ENCODE measurements at regions not wholly inside any gene's neighbourhood (a gene's known extent, or its start where the extent isn't known, plus 50 kb on each side); places are given as distances from the start of the nearest gene placed in this dataset.
"Not testable (repeated sequence)": the region's sequence is repeated elsewhere in the genome, so short reads cannot be mapped to it uniquely, and the experiment has no call there.

DNA sequence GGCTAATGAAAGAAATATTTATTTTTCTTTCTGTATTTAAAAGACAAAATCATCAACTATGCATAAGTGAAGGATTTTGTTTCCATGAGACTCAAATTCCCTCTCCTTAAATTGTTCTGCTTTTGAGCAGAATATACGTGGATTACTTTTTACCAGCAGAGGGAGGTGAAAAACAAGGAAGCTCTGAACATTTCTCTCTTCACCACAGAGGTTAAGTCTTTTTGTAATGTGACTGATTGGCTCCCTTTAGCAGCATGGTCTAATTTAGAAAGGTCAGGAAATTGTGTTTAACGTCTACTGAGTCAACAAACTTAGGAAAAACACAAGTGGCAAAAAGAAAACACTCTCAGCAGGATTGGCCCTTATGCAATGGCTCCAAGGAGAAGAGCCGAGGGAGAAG, 55.1 kb upstream of the F9 start:
- Histone ChIP-seq H3K4me1 (no peaks in the 10 kb centered on the region), H3K36me3 (no peaks in the 10 kb centered on the region), H3K27me3 (peaks cover 0 to 21% of the 10 kb centered on the region in 2 donors), H3K4me3 (no peak overlapping the region), H3K27ac (no peak overlapping the region), H3K9me3 (no peaks in the 10 kb centered on the region)
- intact Hi-C loops (cut with DNase I; ENCODE audit: low total_unique reads): no loop called here
- no peak for DNase-seq (ENCODE audit: low spot score in 2 of 2)
- TF ChIP-seq POLR2A (IDR thresholded peaks at IDR 0.05): no peak
- TF ChIP-seq, protein P1, sequence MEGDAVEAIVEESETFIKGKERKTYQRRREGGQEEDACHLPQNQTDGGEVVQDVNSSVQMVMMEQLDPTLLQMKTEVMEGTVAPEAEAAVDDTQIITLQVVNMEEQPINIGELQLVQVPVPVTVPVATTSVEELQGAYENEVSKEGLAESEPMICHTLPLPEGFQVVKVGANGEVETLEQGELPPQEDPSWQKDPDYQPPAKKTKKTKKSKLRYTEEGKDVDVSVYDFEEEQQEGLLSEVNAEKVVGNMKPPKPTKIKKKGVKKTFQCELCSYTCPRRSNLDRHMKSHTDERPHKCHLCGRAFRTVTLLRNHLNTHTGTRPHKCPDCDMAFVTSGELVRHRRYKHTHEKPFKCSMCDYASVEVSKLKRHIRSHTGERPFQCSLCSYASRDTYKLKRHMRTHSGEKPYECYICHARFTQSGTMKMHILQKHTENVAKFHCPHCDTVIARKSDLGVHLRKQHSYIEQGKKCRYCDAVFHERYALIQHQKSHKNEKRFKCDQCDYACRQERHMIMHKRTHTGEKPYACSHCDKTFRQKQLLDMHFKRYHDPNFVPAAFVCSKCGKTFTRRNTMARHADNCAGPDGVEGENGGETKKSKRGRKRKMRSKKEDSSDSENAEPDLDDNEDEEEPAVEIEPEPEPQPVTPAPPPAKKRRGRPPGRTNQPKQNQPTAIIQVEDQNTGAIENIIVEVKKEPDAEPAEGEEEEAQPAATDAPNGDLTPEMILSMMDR (IDR thresholded peaks at IDR 0.05): no peak
- no peak for TF ChIP-seq POLR2AphosphoS5 (IDR thresholded peaks at IDR 0.05)

DNA sequence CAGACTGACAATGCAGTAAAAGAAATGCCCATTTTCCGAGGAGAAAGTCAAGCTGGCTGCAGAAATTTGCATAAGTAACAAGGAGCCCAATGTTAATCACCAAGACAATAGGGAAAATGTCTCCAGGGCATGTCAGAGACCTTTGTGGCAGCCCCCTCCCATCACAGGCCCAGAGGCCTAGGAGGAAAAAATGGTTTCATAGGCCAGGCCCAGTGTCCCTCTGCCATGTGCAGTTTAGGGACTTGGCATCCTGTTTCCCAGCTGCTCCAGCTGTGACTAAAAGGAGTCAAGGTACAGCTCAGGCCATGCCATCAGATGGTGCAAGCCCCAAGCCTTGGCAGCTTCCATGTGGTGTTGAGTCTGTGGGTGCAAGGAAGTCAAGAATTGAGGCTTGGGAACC, 68.6 kb upstream of the F9 start:
- peaks cover 4 to 12% of the 10 kb centered on the region in 2 donors for H3K9me3 ChIP-seq
- H3K36me3 ChIP-seq; H3K27ac ChIP-seq; DNase-seq (ENCODE audit: low spot score in 2 of 2); H3K4me1 ChIP-seq; H3K4me3 ChIP-seq; H3K27me3 ChIP-seq; intact Hi-C loops (cut with DNase I; ENCODE audit: low total_unique reads): not testable (repeated sequence)

DNA sequence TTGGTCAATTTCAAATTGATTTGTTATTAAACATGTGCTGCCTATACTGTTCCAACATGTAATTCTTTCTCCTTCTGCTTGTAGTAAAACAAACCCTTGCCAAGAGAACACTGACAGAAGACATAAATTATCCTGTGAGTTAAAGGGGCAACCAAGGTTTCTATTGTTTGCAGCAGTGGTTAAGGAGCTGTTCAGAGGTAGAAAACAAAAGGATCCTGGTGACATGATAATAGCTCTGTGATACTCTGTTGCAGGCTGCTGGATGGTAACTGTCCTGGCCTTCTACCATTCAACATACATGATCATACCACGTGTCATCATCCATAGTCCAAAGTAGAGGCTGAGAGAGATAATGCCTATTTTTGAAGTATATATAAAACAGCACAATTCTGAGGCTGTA, 75.8 kb upstream of the F9 start:
- no peak for DNase-seq (ENCODE audit: low spot score in 2 of 2)
- H3K4me3 ChIP-seq: no peak overlapping the region
- no peaks in the 10 kb centered on the region for H3K4me1 ChIP-seq
- H3K27me3 ChIP-seq: peaks cover 0 to 12% of the 10 kb centered on the region in 2 donors
- TF ChIP-seq POLR2AphosphoS5 (IDR thresholded peaks at IDR 0.05) (no peak), POLR2A (IDR thresholded peaks at IDR 0.05) (no peak)
- TF ChIP-seq, protein P1 (IDR thresholded peaks at IDR 0.05): no peak
- intact Hi-C loops (cut with DNase I; ENCODE audit: low total_unique reads): no loop called here
- H3K27ac ChIP-seq: no peak overlapping the region
- H3K9me3 ChIP-seq: no peaks in the 10 kb centered on the region
- H3K36me3 ChIP-seq: no peaks in the 10 kb centered on the region

DNA sequence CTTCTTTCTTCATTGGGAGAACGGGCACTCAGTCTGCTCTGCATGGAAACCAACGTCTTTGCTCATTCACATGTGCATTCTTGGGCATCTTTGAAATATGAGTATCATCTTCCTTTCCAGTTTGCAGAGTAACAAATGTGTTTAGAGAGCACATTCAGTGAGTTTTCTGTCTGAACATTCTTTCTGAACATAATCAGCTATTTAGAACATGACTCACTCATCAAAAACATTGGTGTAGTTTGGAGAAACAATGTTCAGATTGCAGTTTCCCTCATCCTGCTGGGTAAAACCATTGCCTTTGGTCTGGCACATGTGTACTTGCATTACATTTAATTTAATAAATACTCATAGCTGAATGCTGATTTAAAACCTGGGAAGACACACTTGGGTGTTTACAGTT, 81.5 kb upstream of the F9 start:
- H3K9me3 ChIP-seq: peaks cover 3 to 12% of the 10 kb centered on the region in 2 donors
- no peak overlapping the region for H3K4me3 ChIP-seq
- H3K27ac ChIP-seq: no peak overlapping the region
- TF ChIP-seq POLR2A (IDR thresholded peaks at IDR 0.05) (no peak), POLR2AphosphoS5 (IDR thresholded peaks at IDR 0.05) (no peak)
- TF ChIP-seq, protein P1 (IDR thresholded peaks at IDR 0.05): no peak
- intact Hi-C loops (cut with DNase I; ENCODE audit: low total_unique reads): no loop called here
- H3K27me3 ChIP-seq: peaks cover 0 to 12% of the 10 kb centered on the region in 2 donors
- H3K4me1 ChIP-seq: no peaks in the 10 kb centered on the region
- no peak for DNase-seq (ENCODE audit: low spot score in 2 of 2)
- no peaks in the 10 kb centered on the region for H3K36me3 ChIP-seq

DNA sequence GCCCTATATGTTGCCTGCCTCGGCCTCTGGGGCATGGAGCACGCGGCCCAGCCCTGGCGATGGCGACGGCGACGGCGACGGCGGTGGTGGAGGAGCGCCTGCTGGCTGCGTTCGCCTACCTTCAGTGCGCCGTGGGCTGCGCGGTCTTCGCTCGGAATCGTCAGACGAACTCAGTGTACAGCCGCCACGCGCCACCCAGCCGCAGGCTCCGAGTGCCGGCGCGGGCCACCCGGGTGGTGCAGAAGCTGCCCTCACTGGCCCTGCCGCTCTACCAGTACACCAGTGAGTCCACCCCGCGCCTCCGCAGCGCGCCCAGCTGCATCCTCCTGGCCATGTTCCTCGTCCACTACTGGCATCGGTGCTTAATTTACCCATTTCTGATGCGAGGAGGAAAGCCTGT, 83.7 kb upstream of the F9 start:
- Histone ChIP-seq H3K27me3 (peaks cover 0 to 12% of the 10 kb centered on the region in 2 donors), H3K4me3 (no peak overlapping the region), H3K27ac (no peak overlapping the region), H3K36me3 (no peaks in the 10 kb centered on the region), H3K9me3 (peaks cover 3 to 12% of the 10 kb centered on the region in 2 donors), H3K4me1 (no peaks in the 10 kb centered on the region)
- TF ChIP-seq, protein P1 (IDR thresholded peaks at IDR 0.05): no peak
- TF ChIP-seq POLR2A (IDR thresholded peaks at IDR 0.05) (no peak), POLR2AphosphoS5 (IDR thresholded peaks at IDR 0.05) (no peak)
- no peak for DNase-seq (ENCODE audit: low spot score in 2 of 2)
- intact Hi-C loops (cut with DNase I; ENCODE audit: low total_unique reads): no loop called here

DNA sequence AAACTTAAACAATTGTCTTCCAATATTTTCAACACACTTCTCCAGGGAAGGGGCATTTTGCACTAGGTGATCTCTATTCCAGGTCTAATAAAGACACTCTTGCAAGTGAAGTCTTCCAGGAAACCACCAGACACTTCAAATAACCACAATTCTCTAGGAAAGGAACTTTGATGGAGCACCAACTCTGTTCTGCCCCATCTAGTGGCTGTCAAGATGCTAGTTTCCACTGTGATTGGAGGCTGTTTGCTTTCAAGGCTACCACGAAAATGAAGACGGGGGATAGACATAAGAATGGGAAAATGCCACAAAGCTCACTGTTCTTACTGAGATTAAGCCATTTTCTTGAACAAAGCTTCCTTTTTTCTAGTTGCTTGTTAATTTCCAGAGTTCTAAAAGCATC, 100.6 kb upstream of the F9 start:
- Histone ChIP-seq H3K9me3 (no peaks in the 10 kb centered on the region), H3K4me3 (no peak overlapping the region), H3K27me3 (peaks cover 0 to 10% of the 10 kb centered on the region in 2 donors), H3K27ac (no peak overlapping the region), H3K36me3 (no peaks in the 10 kb centered on the region), H3K4me1 (no peaks in the 10 kb centered on the region)
- DNase-seq (ENCODE audit: low spot score in 2 of 2): no peak
- intact Hi-C loops (cut with DNase I; ENCODE audit: low total_unique reads): no loop called here
- TF ChIP-seq, protein P1 (IDR thresholded peaks at IDR 0.05): no peak
- no peak for TF ChIP-seq POLR2AphosphoS5 (IDR thresholded peaks at IDR 0.05)

Measured in breast epithelium (tissue), 4 donors.